ENCODE measurements at regions not wholly inside any gene's neighbourhood (a gene's known extent, or its start where the extent isn't known, plus 50 kb on each side); places are given as distances from the start of the nearest gene placed in this dataset.

- TF ChIP-seq CTCF (IDR thresholded peaks at IDR 0.05; ENCODE audit: low read length) = no peak
- no peak for TF ChIP-seq EZH2 (IDR thresholded peaks at IDR 0.05; ENCODE audit: borderline replicate concordance, low read length)
Measured at GRCh38 chr16:9679213-9679767, 502.9 kb downstream of the GRIN2A start.

Measured in OCI-LY1 (cell line).